Heart left ventricle (tissue), 13 donors: ENCODE measurements at regions not wholly inside any gene's neighbourhood (a gene's known extent, or its start where the extent isn't known, plus 50 kb on each side); places are given as distances from the start of the nearest gene placed in this dataset.

Experiments
- POLR2A ChIP-seq, 2 donors: fragments of 450-650 bp; IDR thresholded peaks; one replicate each; pipeline ENCODE4 v1.6.1; 2017; ENCODE audit warnings: antibody characterized with exemption in 2 of 2, mild to moderate bottlenecking in 2 of 2, moderate library complexity in 2 of 2
- TF ChIP-seq, protein P1 (sequence below), 12 donors: fragments of 200-600 bp; sonication (generic) in 4 of 12; IDR thresholded peaks; one replicate each; pipeline versions ENCODE4 v1.5.0 to v1.8.0; 2018 to 2022; ENCODE audit warnings: antibody characterized with exemption in 12 of 12, mild to moderate bottlenecking in 5 of 12
- donor health status: ischemic (EF 13 %, LVEDD 7.1; RV severe dilation, severe dysfunction).
- donor health status: DM: no; HTN: yes; CAD: no.
- donor health status: DM: no; HTN: no; CAD: no.
- donor health status: ischemic (EF 25% LVEDD 6.9; RV normal size, moderate dysfunction).
- donor health status: ischemic (EF 25% LVEDD 5.7; RV mildly dilated, moderate dysfunction).
- donor health status: ischemic (EF 35%, LVEDD 5.7; RV mildly dilated, moderate dysfunction).
- donor health status: nonischemic (EF 11% LVEDD 7.7; RV severe dilation, severe dysfunction).
- donor health status: DM: yes; HTN: yes; CAD: no.
- donor health status: PGD.
- donor health status: ischemic (EF 29% LVEDD 5.4; RV normal size, mild dysfunction).
- donor health status: nonischemic (EF 23%, LVEDD 6.1; RV moderate dilation, normal function).

GRCh38 chr13:90511903-90512302, 835.6 kb upstream of the MIR17HG start:
- TF ChIP-seq, protein P1, sequence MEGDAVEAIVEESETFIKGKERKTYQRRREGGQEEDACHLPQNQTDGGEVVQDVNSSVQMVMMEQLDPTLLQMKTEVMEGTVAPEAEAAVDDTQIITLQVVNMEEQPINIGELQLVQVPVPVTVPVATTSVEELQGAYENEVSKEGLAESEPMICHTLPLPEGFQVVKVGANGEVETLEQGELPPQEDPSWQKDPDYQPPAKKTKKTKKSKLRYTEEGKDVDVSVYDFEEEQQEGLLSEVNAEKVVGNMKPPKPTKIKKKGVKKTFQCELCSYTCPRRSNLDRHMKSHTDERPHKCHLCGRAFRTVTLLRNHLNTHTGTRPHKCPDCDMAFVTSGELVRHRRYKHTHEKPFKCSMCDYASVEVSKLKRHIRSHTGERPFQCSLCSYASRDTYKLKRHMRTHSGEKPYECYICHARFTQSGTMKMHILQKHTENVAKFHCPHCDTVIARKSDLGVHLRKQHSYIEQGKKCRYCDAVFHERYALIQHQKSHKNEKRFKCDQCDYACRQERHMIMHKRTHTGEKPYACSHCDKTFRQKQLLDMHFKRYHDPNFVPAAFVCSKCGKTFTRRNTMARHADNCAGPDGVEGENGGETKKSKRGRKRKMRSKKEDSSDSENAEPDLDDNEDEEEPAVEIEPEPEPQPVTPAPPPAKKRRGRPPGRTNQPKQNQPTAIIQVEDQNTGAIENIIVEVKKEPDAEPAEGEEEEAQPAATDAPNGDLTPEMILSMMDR (IDR thresholded peaks at IDR 0.05): no peak
- no peak for TF ChIP-seq POLR2A (IDR thresholded peaks at IDR 0.05)
